Prostate gland (tissue), 2 donors: ENCODE measurements at regions not wholly inside any gene's neighbourhood (a gene's known extent, or its start where the extent isn't known, plus 50 kb on each side); places are given as distances from the start of the nearest gene placed in this dataset.

Experiments used
- DNase-seq: peaks from one replicate; pipeline ENCODE4 v3.0.0-alpha.2; 2019; ENCODE audit warnings: low spot score
- H3K27ac ChIP-seq, 2 donors: fragments of 200-600 bp; sonication (generic); 2 replicates each; pipeline ENCODE4 v1.5.1; 2017 to 2019
- H3K27me3 ChIP-seq: fragments of 200-600 bp; sonication (generic); replicated peaks from 2 replicates; pipeline ENCODE4 v1.5.1; 2019; ENCODE audit not compliant: insufficient read depth
- H3K36me3 ChIP-seq, 2 donors: fragments of 200-600 bp; sonication (generic); 1 replicate in 1 of 2; 2 replicates in 1 of 2; pipeline versions ENCODE4 v1.5.1 to v1.8.1; 2017 to 2019
- H3K4me1 ChIP-seq: fragments of 200-600 bp; sonication (generic); replicated peaks from 2 replicates; pipeline ENCODE4 v1.5.1; 2019
- H3K4me3 ChIP-seq, 2 donors: fragments of 200-600 bp; sonication (generic); 2 replicates each; pipeline ENCODE4 v1.5.1; 2017 to 2019
- H3K9me3 ChIP-seq: fragments of 200-600 bp; sonication (generic); 2 replicates; pipeline ENCODE4 v1.5.1; 2017
- CTCF ChIP-seq, 4 experiments: fragments of 200-600 bp in 2 of 4; fragments of 450-650 bp in 2 of 4; sonication (generic) in 2 of 4; IDR thresholded peaks; 1 replicate in 3 of 4; 2 replicates in 1 of 4; pipeline ENCODE4 v1.5.1; 2016 to 2019; ENCODE audit warnings: antibody characterized with exemption in 4 of 4, mild to moderate bottlenecking in 2 of 4, moderate library complexity in 2 of 4
- POLR2A ChIP-seq: fragments of 450-650 bp; IDR thresholded peaks from one replicate; pipeline ENCODE4 v1.6.1; 2016; ENCODE audit warnings: antibody characterized with exemption, mild to moderate bottlenecking
- POLR2AphosphoS5 ChIP-seq: sonication (generic); formaldehyde crosslinking; IDR thresholded peaks from one replicate; pipeline ENCODE4 v1.6.1; 2017; ENCODE audit warnings: antibody characterized with exemption
- WGBS: methylation state at CpG from one replicate; pipeline ENCODE4 v1.1.5; 2018; 5-methylcytosine and 5-hydroxymethylcytosine counted together
- intact Hi-C: fragments of 100-400 bp; cut with DNase I; formaldehyde crosslinking; loops from one replicate; pipeline ENCODE4 v1.14.2; 2022

DNA sequence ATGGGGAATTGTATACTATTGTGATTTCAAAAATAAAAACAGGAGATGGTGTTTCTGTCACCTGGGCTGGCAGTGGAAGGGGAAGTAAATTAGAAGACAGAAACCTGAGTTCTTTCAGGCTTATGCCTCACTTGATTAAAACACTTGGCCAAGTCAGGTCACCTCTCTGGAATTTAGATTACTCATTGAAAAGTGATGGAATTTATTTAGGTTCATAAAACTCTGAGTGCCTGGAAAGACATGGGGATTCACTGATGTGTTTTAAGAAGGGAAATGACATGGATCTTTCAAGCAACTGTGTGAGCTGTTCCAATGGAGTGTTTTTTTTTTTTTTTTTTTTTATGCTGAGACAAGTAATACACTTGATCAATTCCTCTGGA is 400.1 kb downstream of the TMEM135 start:
- H3K4me1 ChIP-seq, result no peaks in the 10 kb centered on the region
- DNase-seq, result no peak
- H3K27me3 ChIP-seq, result no peaks in the 10 kb centered on the region
- no peaks in the 10 kb centered on the region for H3K36me3 ChIP-seq
- no peak overlapping the region for H3K27ac ChIP-seq
- intact Hi-C loops, result no loop called here
- H3K9me3 ChIP-seq, result no peaks in the 10 kb centered on the region
- no peak for TF ChIP-seq CTCF (IDR thresholded peaks at IDR 0.05)
- TF ChIP-seq POLR2AphosphoS5, result no peak
- no peak for TF ChIP-seq POLR2A
- H3K4me3 ChIP-seq, result no peak overlapping the region

DNA sequence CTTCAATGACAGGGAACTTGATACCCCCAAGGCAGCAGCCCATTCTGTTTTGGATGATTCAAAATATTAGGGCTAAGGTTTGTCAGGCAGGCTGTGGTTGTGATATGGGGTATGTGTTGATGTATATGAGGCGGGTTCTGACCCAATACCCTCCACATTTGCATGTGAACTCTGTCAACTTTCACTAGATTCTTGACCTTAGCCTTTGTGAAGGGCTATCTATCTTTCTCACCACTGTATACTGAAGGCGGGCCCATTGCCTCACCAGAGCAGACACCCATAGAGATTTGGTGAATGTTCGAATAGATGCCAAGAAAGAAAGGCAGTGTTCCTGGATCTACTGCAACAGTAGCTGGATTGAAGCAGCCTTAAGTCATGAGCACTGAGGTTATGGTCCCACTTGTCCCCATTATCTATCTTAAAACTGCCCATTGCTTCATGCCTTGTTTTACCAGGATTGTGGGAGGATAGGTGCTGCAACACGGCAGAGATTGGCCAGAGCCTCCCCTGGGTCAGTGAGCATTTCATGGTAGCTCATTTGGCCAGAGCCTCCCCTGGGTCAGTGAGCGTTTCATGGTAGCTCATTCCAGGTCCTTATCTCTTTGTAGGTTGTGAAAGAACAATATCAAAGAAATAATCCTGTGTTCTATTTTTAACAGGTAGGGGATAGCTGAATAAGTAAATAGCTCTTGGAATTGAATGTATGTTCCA is 399.6 kb downstream of the TMEM135 start:
- no peak for DNase-seq
- TF ChIP-seq POLR2AphosphoS5 (no peak), CTCF (IDR thresholded peaks at IDR 0.05) (no peak)
- 78% methylated on average over 5 of the region's 5 CpGs for WGBS
- Histone ChIP-seq H3K27ac (no peak overlapping the region), H3K9me3 (no peaks in the 10 kb centered on the region), H3K27me3 (no peaks in the 10 kb centered on the region), H3K36me3 (no peaks in the 10 kb centered on the region), H3K4me3 (no peak overlapping the region), H3K4me1 (no peaks in the 10 kb centered on the region)
- intact Hi-C loops, result no loop called here

DNA sequence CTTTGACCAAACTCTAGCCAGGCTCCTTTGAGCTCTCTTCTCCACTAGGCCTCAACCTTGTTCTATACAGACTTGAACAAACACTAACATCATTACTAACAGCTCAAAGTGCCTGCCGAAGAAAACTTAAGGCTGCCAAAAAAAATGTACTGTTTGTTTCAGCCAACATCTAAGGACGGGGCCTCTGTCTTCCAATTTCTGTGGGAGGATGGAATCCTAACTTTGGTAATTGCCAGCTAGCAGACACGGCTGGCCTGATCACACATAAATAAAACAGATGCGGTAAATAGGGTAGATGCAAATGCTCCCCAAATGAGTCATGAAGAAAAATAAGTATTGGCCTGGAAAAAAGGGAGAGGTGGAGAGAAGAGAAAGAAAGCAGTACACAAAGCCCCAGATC is 394.3 kb downstream of the TMEM135 start:
- 28% methylated on average over 4 of the region's 4 CpGs for WGBS
- intact Hi-C loops, result no loop called here

GRCh38 chr11:87431392-87431791 is 393.7 kb downstream of the TMEM135 start:
- Histone ChIP-seq H3K4me1 (no peaks in the 10 kb centered on the region), H3K27me3 (no peaks in the 10 kb centered on the region), H3K36me3 (no peaks in the 10 kb centered on the region), H3K4me3 (no peak overlapping the region), H3K9me3 (no peaks in the 10 kb centered on the region), H3K27ac (no peak overlapping the region)
- no peak for DNase-seq
- intact Hi-C loops, result no loop called here
- 92% methylated on average over 2 of the region's 2 CpGs for WGBS
- TF ChIP-seq CTCF (IDR thresholded peaks at IDR 0.05) (no peak), POLR2AphosphoS5 (no peak), POLR2A (no peak)

More for the DNA sequence above, 394.3 kb downstream of the TMEM135 start:
- H3K4me1 ChIP-seq, result no peaks in the 10 kb centered on the region
- no peak overlapping the region for H3K4me3 ChIP-seq
- TF ChIP-seq CTCF (IDR thresholded peaks at IDR 0.05) (no peak), POLR2A (no peak), POLR2AphosphoS5 (no peak)
- H3K36me3 ChIP-seq, result no peaks in the 10 kb centered on the region
- no peaks in the 10 kb centered on the region for H3K9me3 ChIP-seq
- H3K27me3 ChIP-seq, result no peaks in the 10 kb centered on the region
- no peak overlapping the region for H3K27ac ChIP-seq
- DNase-seq, result no peak

GRCh38 chr11:87430821-87431220 is 393.1 kb downstream of the TMEM135 start:
- 56% methylated on average over 3 of the region's 3 CpGs for WGBS
- Histone ChIP-seq H3K4me1 (no peaks in the 10 kb centered on the region), H3K27me3 (no peaks in the 10 kb centered on the region), H3K36me3 (no peaks in the 10 kb centered on the region), H3K4me3 (no peak overlapping the region), H3K9me3 (no peaks in the 10 kb centered on the region), H3K27ac (no peak overlapping the region)
- intact Hi-C loops, result no loop called here
- TF ChIP-seq CTCF (IDR thresholded peaks at IDR 0.05), result no peak
- TF ChIP-seq POLR2A, result no peak
- no peak for TF ChIP-seq POLR2AphosphoS5
- no peak for DNase-seq
